ENCODE measurements at regions not wholly inside any gene's neighbourhood (a gene's known extent, or its start where the extent isn't known, plus 50 kb on each side); places are given as distances from the start of the nearest gene placed in this dataset.
A peak's percentile ranks its signal among the peaks of the same experiment; 100 is the strongest.

DNA sequence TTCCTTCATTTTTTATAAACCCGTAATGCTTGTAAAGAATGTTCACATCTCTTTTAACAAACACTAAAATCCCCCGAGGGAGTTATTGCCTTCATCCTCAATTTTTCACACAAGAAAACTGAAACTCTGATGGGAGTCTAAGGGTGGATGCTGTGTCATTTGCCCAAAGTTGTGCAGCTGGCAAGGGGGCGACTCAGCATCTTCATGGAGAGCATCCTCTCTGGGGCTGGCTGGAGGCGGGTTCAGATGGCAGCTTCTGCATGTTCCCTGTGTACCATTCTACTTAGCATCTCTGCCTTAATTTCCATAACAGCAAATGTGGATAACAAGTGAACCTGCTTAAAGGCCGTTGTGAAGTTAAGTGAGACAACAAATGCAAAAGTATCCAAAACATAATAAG lies 256.4 kb downstream of the IRS2 start:
- H3K4me3 ChIP-seq (ENCODE audit: low read depth in 1 of 2, low read length in 2 of 2) = no peak overlapping the region
- H3K9ac ChIP-seq (ENCODE audit: low read depth, low read length) = no peak overlapping the region
- peaks cover 19% of the 10 kb centered on the region for H3K36me3 ChIP-seq (ENCODE audit: insufficient read depth, low read length)
- no peak overlapping the region for H2AFZ ChIP-seq (ENCODE audit: low read depth, low read length)
- ATAC-seq (ENCODE audit: insufficient read depth, low read depth) = peak; percentile 58; the same call in 2 of the 3 replicates
- DNase-seq = peak; percentile 31
- no peaks in the 10 kb centered on the region for H3K9me3 ChIP-seq (ENCODE audit: insufficient read depth, low read length, severe bottlenecking)
- H3K4me2 ChIP-seq (ENCODE audit: insufficient read depth, low read length) = no peak overlapping the region
- H3K79me2 ChIP-seq (ENCODE audit: insufficient read depth, low read length) = peaks cover 21% of the 10 kb centered on the region
- no peak overlapping the region for H3K27ac ChIP-seq (ENCODE audit: low read length)
- H3K4me1 ChIP-seq (ENCODE audit: insufficient read depth, low read length) = no peaks in the 10 kb centered on the region
- TF ChIP-seq EZH2 (IDR thresholded peaks at IDR 0.05; ENCODE audit: borderline replicate concordance, low read depth, low read length, severe bottlenecking) = no peak
- TF ChIP-seq, protein P1, sequence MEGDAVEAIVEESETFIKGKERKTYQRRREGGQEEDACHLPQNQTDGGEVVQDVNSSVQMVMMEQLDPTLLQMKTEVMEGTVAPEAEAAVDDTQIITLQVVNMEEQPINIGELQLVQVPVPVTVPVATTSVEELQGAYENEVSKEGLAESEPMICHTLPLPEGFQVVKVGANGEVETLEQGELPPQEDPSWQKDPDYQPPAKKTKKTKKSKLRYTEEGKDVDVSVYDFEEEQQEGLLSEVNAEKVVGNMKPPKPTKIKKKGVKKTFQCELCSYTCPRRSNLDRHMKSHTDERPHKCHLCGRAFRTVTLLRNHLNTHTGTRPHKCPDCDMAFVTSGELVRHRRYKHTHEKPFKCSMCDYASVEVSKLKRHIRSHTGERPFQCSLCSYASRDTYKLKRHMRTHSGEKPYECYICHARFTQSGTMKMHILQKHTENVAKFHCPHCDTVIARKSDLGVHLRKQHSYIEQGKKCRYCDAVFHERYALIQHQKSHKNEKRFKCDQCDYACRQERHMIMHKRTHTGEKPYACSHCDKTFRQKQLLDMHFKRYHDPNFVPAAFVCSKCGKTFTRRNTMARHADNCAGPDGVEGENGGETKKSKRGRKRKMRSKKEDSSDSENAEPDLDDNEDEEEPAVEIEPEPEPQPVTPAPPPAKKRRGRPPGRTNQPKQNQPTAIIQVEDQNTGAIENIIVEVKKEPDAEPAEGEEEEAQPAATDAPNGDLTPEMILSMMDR (IDR thresholded peaks at IDR 0.05; ENCODE audit: borderline replicate concordance, extremely low read depth, low read length, poor library complexity, severe bottlenecking) = no peak
- no peaks in the 10 kb centered on the region for H3K27me3 ChIP-seq (ENCODE audit: insufficient read depth, low read length, poor library complexity)
- peaks cover 11% of the 10 kb centered on the region for H4K20me1 ChIP-seq (ENCODE audit: insufficient read depth, low read length)

DNA sequence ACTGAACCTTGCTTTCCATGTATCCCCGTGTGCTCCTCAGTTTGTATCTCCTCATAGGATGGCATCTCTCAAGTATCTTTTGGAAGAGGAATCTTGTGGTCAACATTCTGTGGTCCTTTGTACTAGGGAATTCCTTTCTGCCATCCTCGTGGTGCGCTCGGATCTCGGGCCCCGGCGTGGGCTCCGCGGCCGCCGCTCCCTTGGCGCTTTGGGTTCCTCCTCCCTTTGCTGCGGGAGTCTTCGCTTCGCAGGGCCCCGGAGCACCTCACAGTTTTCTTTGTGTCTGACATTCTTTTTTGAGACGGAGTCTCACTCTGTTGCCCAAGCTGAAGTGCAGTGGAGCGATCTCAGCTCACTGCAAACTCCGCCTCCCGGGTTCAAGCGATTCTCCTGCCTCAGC lies 264.7 kb downstream of the IRS2 start:
- peaks cover 4% of the 10 kb centered on the region for H4K20me1 ChIP-seq (ENCODE audit: insufficient read depth, low read length)
- no peak overlapping the region for H2AFZ ChIP-seq (ENCODE audit: low read depth, low read length)
- no peak for ATAC-seq (ENCODE audit: insufficient read depth, low read depth)
- no peak overlapping the region for H3K9ac ChIP-seq (ENCODE audit: low read depth, low read length)
- no peak overlapping the region for H3K27ac ChIP-seq (ENCODE audit: low read length)
- peaks cover 7% of the 10 kb centered on the region for H3K79me2 ChIP-seq (ENCODE audit: insufficient read depth, low read length)
- no peaks in the 10 kb centered on the region for H3K27me3 ChIP-seq (ENCODE audit: insufficient read depth, low read length, poor library complexity)
- H3K9me3 ChIP-seq (ENCODE audit: insufficient read depth, low read length, severe bottlenecking) = no peaks in the 10 kb centered on the region
- no peak overlapping the region for H3K4me2 ChIP-seq (ENCODE audit: insufficient read depth, low read length)
- DNase-seq = no peak
- peaks cover 24% of the 10 kb centered on the region for H3K36me3 ChIP-seq (ENCODE audit: insufficient read depth, low read length)
- no peak for TF ChIP-seq EZH2 (IDR thresholded peaks at IDR 0.05; ENCODE audit: borderline replicate concordance, low read depth, low read length, severe bottlenecking)
- TF ChIP-seq, protein P1 (IDR thresholded peaks at IDR 0.05; ENCODE audit: borderline replicate concordance, extremely low read depth, low read length, poor library complexity, severe bottlenecking) = no peak
- H3K4me1 ChIP-seq (ENCODE audit: insufficient read depth, low read length) = no peaks in the 10 kb centered on the region
- no peak overlapping the region for H3K4me3 ChIP-seq (ENCODE audit: low read depth in 1 of 2, low read length in 2 of 2)

DNA sequence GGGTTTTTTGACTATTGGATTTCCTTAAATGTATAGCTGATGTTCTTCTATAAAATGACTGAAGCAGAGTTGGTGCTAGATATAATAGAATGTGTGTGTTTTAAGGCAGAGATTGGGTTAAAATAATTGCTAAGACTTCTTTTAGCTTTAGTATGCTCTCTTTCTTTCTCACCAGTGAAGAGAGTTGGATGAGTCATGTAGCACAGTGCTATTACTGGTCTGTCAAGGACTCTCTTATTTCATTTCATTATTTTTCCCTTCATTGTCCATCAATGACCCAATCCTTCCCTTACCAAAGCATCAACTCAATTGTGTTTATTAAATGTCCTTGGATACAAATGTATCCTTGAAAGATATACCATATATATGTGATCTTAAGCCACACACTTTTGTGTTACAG lies 268.9 kb downstream of the IRS2 start:
- no peaks in the 10 kb centered on the region for H3K27me3 ChIP-seq (ENCODE audit: insufficient read depth, low read length, poor library complexity)
- no peak overlapping the region for H3K4me2 ChIP-seq (ENCODE audit: insufficient read depth, low read length)
- H3K9ac ChIP-seq (ENCODE audit: low read depth, low read length) = no peak overlapping the region
- H2AFZ ChIP-seq (ENCODE audit: low read depth, low read length) = no peak overlapping the region
- no peak overlapping the region for H3K4me3 ChIP-seq (ENCODE audit: low read depth in 1 of 2, low read length in 2 of 2)
- H3K4me1 ChIP-seq (ENCODE audit: insufficient read depth, low read length) = no peaks in the 10 kb centered on the region
- no peaks in the 10 kb centered on the region for H4K20me1 ChIP-seq (ENCODE audit: insufficient read depth, low read length)
- no peak for ATAC-seq (ENCODE audit: insufficient read depth, low read depth)
- H3K27ac ChIP-seq (ENCODE audit: low read length) = no peak overlapping the region
- H3K36me3 ChIP-seq (ENCODE audit: insufficient read depth, low read length) = 0 out of 2 replicates have a peak, but pooled peaks cover 3% of the 10 kb centered on the region
- DNase-seq = no peak
- H3K79me2 ChIP-seq (ENCODE audit: insufficient read depth, low read length) = 0 out of 2 replicates have a peak, but pooled peaks cover 2% of the 10 kb centered on the region
- H3K9me3 ChIP-seq (ENCODE audit: insufficient read depth, low read length, severe bottlenecking) = no peaks in the 10 kb centered on the region
- no peak for TF ChIP-seq EZH2 (IDR thresholded peaks at IDR 0.05; ENCODE audit: borderline replicate concordance, low read depth, low read length, severe bottlenecking)
- TF ChIP-seq, protein P1 (IDR thresholded peaks at IDR 0.05; ENCODE audit: borderline replicate concordance, extremely low read depth, low read length, poor library complexity, severe bottlenecking) = no peak

DNA sequence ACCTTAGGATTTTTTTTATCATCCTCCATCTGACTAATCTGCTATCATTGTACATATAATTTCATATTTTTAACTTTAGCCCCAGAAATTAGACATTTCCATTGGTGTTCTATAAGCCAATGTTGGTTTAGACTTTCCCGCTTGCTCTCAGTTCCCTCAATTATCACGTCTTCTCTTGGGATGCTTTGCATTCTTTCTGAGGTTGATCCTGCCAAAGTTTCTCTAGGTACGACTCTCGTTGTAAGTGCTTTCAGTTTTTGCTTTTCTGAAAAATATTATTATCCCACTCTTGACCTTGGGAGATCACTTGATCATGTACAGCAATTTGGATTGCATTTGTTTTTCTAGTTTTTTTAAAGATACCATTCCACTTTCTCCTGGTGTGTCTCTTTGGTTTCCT lies 270.2 kb downstream of the IRS2 start:
- TF ChIP-seq EZH2 (IDR thresholded peaks at IDR 0.05; ENCODE audit: borderline replicate concordance, low read depth, low read length, severe bottlenecking) = no peak
- TF ChIP-seq, protein P1 (IDR thresholded peaks at IDR 0.05; ENCODE audit: borderline replicate concordance, extremely low read depth, low read length, poor library complexity, severe bottlenecking) = no peak
- no peak overlapping the region for H3K9ac ChIP-seq (ENCODE audit: low read depth, low read length)
- H3K9me3 ChIP-seq (ENCODE audit: insufficient read depth, low read length, severe bottlenecking) = no peaks in the 10 kb centered on the region
- no peak for DNase-seq
- 0 out of 2 replicates have a peak, but pooled peaks cover 3% of the 10 kb centered on the region for H3K36me3 ChIP-seq (ENCODE audit: insufficient read depth, low read length)
- no peaks in the 10 kb centered on the region for H3K27me3 ChIP-seq (ENCODE audit: insufficient read depth, low read length, poor library complexity)
- H3K79me2 ChIP-seq (ENCODE audit: insufficient read depth, low read length) = 0 out of 2 replicates have a peak, but pooled peaks cover 2% of the 10 kb centered on the region
- no peak overlapping the region for H3K27ac ChIP-seq (ENCODE audit: low read length)
- H3K4me2 ChIP-seq (ENCODE audit: insufficient read depth, low read length) = no peak overlapping the region
- ATAC-seq (ENCODE audit: insufficient read depth, low read depth) = no peak
- no peaks in the 10 kb centered on the region for H4K20me1 ChIP-seq (ENCODE audit: insufficient read depth, low read length)
- H3K4me3 ChIP-seq (ENCODE audit: low read depth in 1 of 2, low read length in 2 of 2) = no peak overlapping the region
- H2AFZ ChIP-seq (ENCODE audit: low read depth, low read length) = no peak overlapping the region
- no peaks in the 10 kb centered on the region for H3K4me1 ChIP-seq (ENCODE audit: insufficient read depth, low read length)

Data from DND-41 (cell line).